Activated CD8-positive, alpha-beta memory T cell treated with anti-CD3 and anti-CD28 coated beads for 24 hours (primary cell): ENCODE measurements at regions not wholly inside any gene's neighbourhood (a gene's known extent, or its start where the extent isn't known, plus 50 kb on each side); places are given as distances from the start of the nearest gene placed in this dataset.

Experiments
- DNase-seq: peaks from one replicate; pipeline ENCODE4 v3.0.0-alpha.2; 2020

DNA sequence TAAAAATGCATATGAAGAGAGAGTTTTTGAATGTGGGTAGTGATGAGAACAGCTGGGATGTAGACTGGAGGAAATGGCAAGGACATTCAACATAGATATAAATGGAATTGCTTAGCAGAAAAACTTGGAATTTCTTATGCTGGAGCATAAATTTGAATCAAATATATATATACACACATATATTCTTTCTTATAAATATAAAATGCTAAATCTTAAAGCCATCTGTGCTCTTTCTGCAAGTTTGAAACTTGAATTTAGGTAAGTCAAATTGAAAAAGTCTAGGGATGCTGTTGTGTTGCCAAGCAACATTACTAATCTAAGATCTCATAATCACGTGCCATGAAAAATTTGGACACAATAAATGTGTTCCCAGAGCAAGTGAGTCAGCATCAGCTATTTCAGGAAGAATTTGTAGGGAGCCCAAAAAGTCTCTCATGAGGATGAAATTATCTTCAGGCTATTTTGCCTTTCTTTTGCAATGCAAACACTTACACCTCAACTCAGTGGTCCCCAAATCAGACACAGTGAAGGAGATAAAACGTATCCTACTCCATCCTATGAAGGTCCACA is 58.4 kb upstream of the ALDH1A1 start:
- no peak for DNase-seq

DNA sequence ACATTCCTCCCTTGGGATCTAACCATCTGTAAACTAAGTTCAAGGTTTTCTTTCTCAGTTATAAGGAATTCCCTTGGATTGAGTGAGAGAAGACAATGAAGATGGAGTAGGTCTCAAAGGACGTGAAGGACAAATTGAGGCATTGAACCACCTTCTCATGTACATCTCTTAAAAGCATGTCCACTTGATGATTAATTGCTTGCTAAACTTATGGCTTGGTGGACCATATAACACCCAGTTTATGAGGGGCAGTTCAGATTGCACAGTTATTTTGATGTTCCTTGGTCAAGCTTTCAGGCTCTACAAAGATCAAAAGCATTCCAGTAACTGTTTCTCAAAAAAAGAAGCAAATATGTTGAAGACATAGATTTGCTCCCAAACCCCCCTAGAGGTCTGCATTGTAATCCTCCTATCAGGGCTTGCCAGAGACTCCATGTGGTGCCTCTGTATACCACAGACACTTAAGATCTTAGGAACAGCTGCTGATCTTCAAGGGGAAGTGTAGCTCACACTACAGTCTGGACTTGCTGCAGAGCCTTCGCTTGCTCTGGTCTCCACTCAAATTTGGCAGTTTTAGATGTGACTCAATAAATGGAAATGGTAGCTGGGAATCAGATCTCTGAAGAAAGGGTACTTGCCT is 56.9 kb upstream of the ALDH1A1 start:
- DNase-seq = no peak

DNA sequence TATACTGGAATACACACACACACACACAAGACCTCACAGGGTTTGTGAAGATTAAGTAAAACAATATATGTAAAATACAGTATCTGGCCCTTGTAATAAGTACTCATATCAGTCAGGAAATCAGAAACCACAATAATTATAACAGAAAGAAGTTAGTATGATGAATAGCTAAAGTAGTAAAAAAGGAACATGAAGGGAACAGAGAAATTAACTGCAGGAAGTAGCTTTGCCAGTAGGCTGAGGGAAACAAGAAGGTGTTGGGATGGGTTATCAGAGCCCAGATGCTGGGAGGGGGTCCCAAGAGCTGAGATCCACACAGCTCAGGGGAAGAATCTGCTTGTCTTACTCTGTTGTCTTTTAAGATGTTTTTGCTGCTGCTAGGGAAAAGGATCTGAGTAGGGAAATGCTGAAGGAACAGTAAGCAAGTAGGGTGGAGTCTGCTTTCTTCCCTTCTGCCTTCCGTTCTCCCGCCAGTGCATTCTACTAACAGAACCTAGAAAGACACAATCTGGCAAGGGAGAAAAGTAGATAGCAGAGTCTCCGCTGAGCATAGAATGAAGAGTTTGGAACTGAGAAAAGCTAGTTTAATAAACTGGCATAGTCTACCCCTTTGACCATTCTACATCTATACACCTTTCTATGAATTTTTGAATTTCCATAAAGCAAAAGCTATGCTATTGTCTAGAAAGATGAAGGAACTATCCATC is 55.3 kb upstream of the ALDH1A1 start:
- DNase-seq = no peak

DNA sequence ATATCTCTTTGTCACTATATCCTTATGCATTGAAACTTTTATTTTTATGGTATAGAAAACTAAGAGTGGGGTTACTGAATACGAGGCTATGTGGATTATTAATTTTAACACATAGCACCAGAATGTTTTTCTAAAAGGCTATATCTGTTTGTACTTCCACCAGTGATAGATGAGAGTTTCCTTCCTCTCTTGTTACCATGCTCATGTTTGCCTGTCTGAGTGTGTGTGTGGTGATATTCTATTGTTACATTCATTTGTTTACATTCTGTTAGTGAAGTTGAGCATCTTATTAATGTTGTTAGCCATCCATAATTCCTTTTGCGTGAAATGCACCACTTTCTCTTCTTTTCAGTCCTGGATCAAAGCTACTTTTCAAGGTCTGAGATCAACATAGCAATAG is 54.1 kb upstream of the ALDH1A1 start:
- DNase-seq = no peak
